ENCODE measurements at regions not wholly inside any gene's neighbourhood (a gene's known extent, or its start where the extent isn't known, plus 50 kb on each side); places are given as distances from the start of the nearest gene placed in this dataset.

GRCh38 chr12:46948936-46949545, 123.2 kb upstream of the SLC38A4 start:
- CTCF ChIA-PET = interaction anchor here (0.6 to 1.4 kb wide), 4 partner anchors 9 to 84 kb away, joined by 3 to 5 read pairs (median 3); no protein-coding TSS in a partner anchor
- no TSS peak for BruUV-seq (replicated peaks)
- Mint-ChIP-seq H3K36me3 (ENCODE audit: insufficient read depth, unreplicated experiment) (no peaks in the 10 kb centered on the region), H3K4me1 (ENCODE audit: insufficient read depth, unreplicated experiment) (no peaks in the 10 kb centered on the region), H3K4me3 (ENCODE audit: unreplicated experiment) (no peak overlapping the region), H3K27me3 (ENCODE audit: insufficient read depth, unreplicated experiment) (no peaks in the 10 kb centered on the region), H3K27ac (ENCODE audit: low read depth, unreplicated experiment) (no peak overlapping the region), H3K9me3 (ENCODE audit: unreplicated experiment) (no peaks in the 10 kb centered on the region)
- TF ChIP-seq CTCF (IDR thresholded peaks at IDR 0.05; ENCODE audit: unreplicated experiment) = no peak
- intact Hi-C loops (cut with micrococcal nuclease) = no loop called here
- POLR2A ChIA-PET = interaction anchor here (0.8 kb wide), 1 partner anchor 592 kb away, joined by 3 read pairs; no protein-coding TSS in a partner anchor
- DNase-seq (ENCODE audit: unreplicated experiment) = no peak

- Mint-ChIP-seq H3K27ac (ENCODE audit: low read depth, unreplicated experiment) (no peak overlapping the region), H3K27me3 (ENCODE audit: insufficient read depth, unreplicated experiment) (no peaks in the 10 kb centered on the region), H3K4me3 (ENCODE audit: unreplicated experiment) (no peak overlapping the region), H3K4me1 (ENCODE audit: insufficient read depth, unreplicated experiment) (no peaks in the 10 kb centered on the region), H3K36me3 (ENCODE audit: insufficient read depth, unreplicated experiment) (no peaks in the 10 kb centered on the region), H3K9me3 (ENCODE audit: unreplicated experiment) (no peaks in the 10 kb centered on the region)
- BruUV-seq (replicated peaks) = no TSS peak
- CTCF ChIA-PET = no interaction called here
- DNase-seq (ENCODE audit: unreplicated experiment) = no peak
- intact Hi-C loops (cut with micrococcal nuclease) = no loop called here
- POLR2A ChIA-PET = interaction anchor here (0.7 kb wide), 1 partner anchor 512 kb away, joined by 3 read pairs; no protein-coding TSS in a partner anchor
- no peak for TF ChIP-seq CTCF (IDR thresholded peaks at IDR 0.05; ENCODE audit: unreplicated experiment)
These were observed 124.3 kb upstream of the SLC38A4 start for GRCh38 chr12:46950094-46950493.

- Mint-ChIP-seq H3K36me3 (ENCODE audit: insufficient read depth, unreplicated experiment) (no peaks in the 10 kb centered on the region), H3K27me3 (ENCODE audit: insufficient read depth, unreplicated experiment) (no peaks in the 10 kb centered on the region), H3K9me3 (ENCODE audit: unreplicated experiment) (no peaks in the 10 kb centered on the region), H3K4me1 (ENCODE audit: insufficient read depth, unreplicated experiment) (no peaks in the 10 kb centered on the region), H3K4me3 (ENCODE audit: unreplicated experiment) (no peak overlapping the region), H3K27ac (ENCODE audit: low read depth, unreplicated experiment) (no peak overlapping the region)
- DNase-seq (ENCODE audit: unreplicated experiment) = no peak
- ChIA-PET POLR2A (interaction anchor here (0.6 to 0.8 kb wide), 2 partner anchors 31 to 47 kb away, joined by 3 read pairs; no protein-coding TSS in a partner anchor), CTCF (interaction anchor here (0.6 to 2.6 kb wide), 7 partner anchors 8 to 660 kb away, joined by 3 to 12 read pairs (median 6); no protein-coding TSS in a partner anchor)
- intact Hi-C loops (cut with micrococcal nuclease) = no loop called here
- BruUV-seq (replicated peaks) = no TSS peak
- TF ChIP-seq CTCF (IDR thresholded peaks at IDR 0.05; ENCODE audit: unreplicated experiment) = no peak
These were observed 126.4 kb upstream of the PCED1B start for GRCh38 chr12:46952880-46953483.

GRCh38 chr12:46956451-46957035, 122.9 kb upstream of the PCED1B start:
- CTCF ChIA-PET = interaction anchor here (0.5 to 1.0 kb wide), 4 partner anchors 22 to 251 kb away, joined by 3 to 4 read pairs (median 4); no protein-coding TSS in a partner anchor
- intact Hi-C loops (cut with micrococcal nuclease) = no loop called here
- peaks cover 9% of the 10 kb centered on the region for H3K4me1 Mint-ChIP-seq (ENCODE audit: insufficient read depth, unreplicated experiment)

More at GRCh38 chr12:46956451-46957035, 122.9 kb upstream of the PCED1B start:
- Mint-ChIP-seq H3K36me3 (ENCODE audit: insufficient read depth, unreplicated experiment) (no peaks in the 10 kb centered on the region), H3K9me3 (ENCODE audit: unreplicated experiment) (no peaks in the 10 kb centered on the region), H3K27ac (ENCODE audit: low read depth, unreplicated experiment) (no peak overlapping the region), H3K27me3 (ENCODE audit: insufficient read depth, unreplicated experiment) (no peaks in the 10 kb centered on the region), H3K4me3 (ENCODE audit: unreplicated experiment) (no peak overlapping the region)
- no TSS peak for BruUV-seq (replicated peaks)
- no peak for DNase-seq (ENCODE audit: unreplicated experiment)
- POLR2A ChIA-PET = no interaction called here
- no peak for TF ChIP-seq CTCF (IDR thresholded peaks at IDR 0.05; ENCODE audit: unreplicated experiment)

All from MCF 10A (cell line).